ENCODE measurements at regions not wholly inside any gene's neighbourhood (a gene's known extent, or its start where the extent isn't known, plus 50 kb on each side); places are given as distances from the start of the nearest gene placed in this dataset.

DNA sequence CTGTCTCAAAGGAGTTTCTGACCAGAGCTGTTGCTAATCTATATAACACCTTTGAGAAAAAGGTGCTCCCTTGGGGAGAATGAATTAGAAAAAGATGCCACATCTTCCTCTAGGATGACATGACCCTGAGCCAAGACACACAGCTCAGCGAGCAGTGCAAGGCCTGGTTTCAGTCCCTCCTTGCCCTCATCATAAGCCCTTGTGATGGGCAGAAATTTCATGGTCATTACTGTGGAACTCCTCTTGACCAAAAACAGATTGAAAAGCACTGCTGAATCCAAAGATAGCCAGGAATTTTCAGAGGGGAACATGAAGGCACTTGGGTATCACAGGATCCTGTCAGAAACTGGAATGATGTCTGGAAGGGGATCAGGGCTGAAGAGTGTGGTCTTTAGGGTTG lies 74.1 kb upstream of the IRX6 start (continued):
- no peak for TF ChIP-seq CTCF (conservative IDR thresholded peaks at IDR 0.05; ENCODE audit: low read depth in 2 of 2)
- TF ChIP-seq EZH2phosphoT487 (IDR thresholded peaks at IDR 0.05; ENCODE audit: unreplicated experiment) = no peak
- TF ChIP-seq ZNF331 (CRISPR knock-in tag; IDR thresholded peaks at IDR 0.05; ENCODE audit: low read depth) = no peak
- no peak for TF ChIP-seq STAT1 (IDR thresholded peaks at IDR 0.05; ENCODE audit: unreplicated experiment)
- no peak for TF ChIP-seq ZNF462 (CRISPR knock-in tag; IDR thresholded peaks at IDR 0.05)
- TF ChIP-seq CREB1 (CRISPR knock-in tag; IDR thresholded peaks at IDR 0.05; ENCODE audit: low read depth) = no peak
- TF ChIP-seq NANOG (IDR thresholded peaks at IDR 0.05; ENCODE audit: borderline replicate concordance) = no peak

- Histone ChIP-seq H3K36me3 (ENCODE audit: insufficient read depth) (no peaks in the 10 kb centered on the region), H3K27me3 (ENCODE audit: insufficient read depth) (no peaks in the 10 kb centered on the region), H3K4me3 (no peak overlapping the region), H3F3A (replicated peaks; ENCODE audit: low read depth) (no peaks in the 10 kb centered on the region), H3K4me1 (ENCODE audit: insufficient read depth) (peaks cover 12% of the 10 kb centered on the region; the same call in 1 of the 2 replicates), H4K20me1 (replicated peaks; ENCODE audit: insufficient read depth) (no peaks in the 10 kb centered on the region), H2AFZ (no peak overlapping the region), H3K79me2 (replicated peaks; ENCODE audit: insufficient read depth) (no peaks in the 10 kb centered on the region), H3K4me2 (no peak overlapping the region), H3K27ac (ENCODE audit: low read depth) (no peak overlapping the region), H3K9me2 (ENCODE audit: insufficient read depth) (0 out of 2 replicates have a peak, but pooled peaks cover 5% of the 10 kb centered on the region)
- Mint-ChIP-seq H3K4me1 (peaks cover 14% of the 10 kb centered on the region; the same call in 2 of the 3 replicates), H3K4me3 (no peak overlapping the region), H3K27ac (no peak overlapping the region), H3K36me3 (ENCODE audit: low read depth) (no peaks in the 10 kb centered on the region; the same call in 2 of the 3 replicates), H3K9me3 (no peaks in the 10 kb centered on the region; the same call in 1 of the 3 replicates), H3K27me3 (ENCODE audit: insufficient read depth, low read depth, poor library complexity) (peaks cover 6% of the 10 kb centered on the region)
- no peak for DNase-seq (ENCODE audit: low spot score)
- no peak for ATAC-seq
- TF ChIP-seq CREB1 (CRISPR knock-in tag; IDR thresholded peaks at IDR 0.05; ENCODE audit: low read depth) = no peak
- no peak for TF ChIP-seq ZNF114 (CRISPR knock-in tag; IDR thresholded peaks at IDR 0.05)
- no peak for TF ChIP-seq CTCF (conservative IDR thresholded peaks at IDR 0.05; ENCODE audit: low read depth in 2 of 2)
- no peak for TF ChIP-seq EZH2phosphoT487 (IDR thresholded peaks at IDR 0.05; ENCODE audit: unreplicated experiment)
- TF ChIP-seq JUNB (IDR thresholded peaks at IDR 0.05; ENCODE audit: unreplicated experiment) = no peak
Measured at GRCh38 chr16:55250701-55251100, 73.3 kb upstream of the IRX6 start.
